ENCODE measurements at regions not wholly inside any gene's neighbourhood (a gene's known extent, or its start where the extent isn't known, plus 50 kb on each side); places are given as distances from the start of the nearest gene placed in this dataset.

- DNase-seq (ENCODE audit: low read depth in 2 of 3, low spot score in 2 of 3), result no peak
Observed at GRCh38 chr20:10724449-10725173, 50.8 kb upstream of the JAG1 start.

- DNase-seq (ENCODE audit: low read depth in 2 of 3, low spot score in 2 of 3), result no peak
Observed at GRCh38 chr20:10728873-10729670, 55.3 kb upstream of the JAG1 start.

- no peak for DNase-seq (ENCODE audit: low read depth in 2 of 3, low spot score in 2 of 3)
Observed at GRCh38 chr20:10729785-10730184, 56.0 kb upstream of the JAG1 start.

- no peak for DNase-seq (ENCODE audit: low read depth in 2 of 3, low spot score in 2 of 3)
Observed at GRCh38 chr20:10730629-10731183, 56.9 kb upstream of the JAG1 start.

GRCh38 chr20:10731190-10731965 is 57.6 kb upstream of the JAG1 start:
- DNase-seq (ENCODE audit: low read depth in 2 of 3, low spot score in 2 of 3), result no peak

- no peak for DNase-seq (ENCODE audit: low read depth in 2 of 3, low spot score in 2 of 3)
Observed at GRCh38 chr20:10733122-10733521, 59.3 kb upstream of the JAG1 start.

GRCh38 chr20:10735195-10735949 is 61.6 kb upstream of the JAG1 start:
- DNase-seq (ENCODE audit: low read depth in 2 of 3, low spot score in 2 of 3), result no peak

- DNase-seq (ENCODE audit: low read depth in 2 of 3, low spot score in 2 of 3), result no peak
Observed at GRCh38 chr20:10739134-10739533, 65.3 kb upstream of the JAG1 start.

- DNase-seq (ENCODE audit: low read depth in 2 of 3, low spot score in 2 of 3), result no peak
Observed at GRCh38 chr20:10739566-10739965, 65.8 kb upstream of the JAG1 start.

GRCh38 chr20:10741060-10741459 is 67.3 kb upstream of the JAG1 start:
- no peak for DNase-seq (ENCODE audit: low read depth in 2 of 3, low spot score in 2 of 3)

- DNase-seq (ENCODE audit: low read depth in 2 of 3, low spot score in 2 of 3), result no peak
Observed at GRCh38 chr20:10745790-10746189, 72.0 kb upstream of the JAG1 start.

GRCh38 chr20:10747019-10747418 is 73.2 kb upstream of the JAG1 start:
- no peak for DNase-seq (ENCODE audit: low read depth in 2 of 3, low spot score in 2 of 3)

GRCh38 chr20:10749084-10749483 is 75.3 kb upstream of the JAG1 start:
- no peak for DNase-seq (ENCODE audit: low read depth in 2 of 3, low spot score in 2 of 3)

- no peak for DNase-seq (ENCODE audit: low read depth in 2 of 3, low spot score in 2 of 3)
Observed at GRCh38 chr20:10752206-10752605, 78.4 kb upstream of the JAG1 start.

GRCh38 chr20:10754824-10755223 is 81.0 kb upstream of the JAG1 start:
- DNase-seq (ENCODE audit: low read depth in 2 of 3, low spot score in 2 of 3), result no peak

GRCh38 chr20:10758446-10758845 is 84.6 kb upstream of the JAG1 start:
- no peak for DNase-seq (ENCODE audit: low read depth in 2 of 3, low spot score in 2 of 3)

- DNase-seq (ENCODE audit: low read depth in 2 of 3, low spot score in 2 of 3), result no peak
Observed at GRCh38 chr20:10761232-10761631, 87.4 kb upstream of the JAG1 start.

GRCh38 chr20:10761786-10762185 is 88.0 kb upstream of the JAG1 start:
- no peak for DNase-seq (ENCODE audit: low read depth in 2 of 3, low spot score in 2 of 3)

- no peak for DNase-seq (ENCODE audit: low read depth in 2 of 3, low spot score in 2 of 3)
Observed at GRCh38 chr20:10762216-10762615, 88.4 kb upstream of the JAG1 start.

- DNase-seq (ENCODE audit: low read depth in 2 of 3, low spot score in 2 of 3), result no peak
Observed at GRCh38 chr20:10763112-10763511, 89.3 kb upstream of the JAG1 start.

Measured in hematopoietic multipotent progenitor cell (in vitro differentiated cells).